GM13977 (cell line): ENCODE measurements at regions not wholly inside any gene's neighbourhood (a gene's known extent, or its start where the extent isn't known, plus 50 kb on each side); places are given as distances from the start of the nearest gene placed in this dataset.

Experiments
- DNase-seq: peaks from one replicate; pipeline ENCODE4 v3.0.0; 2012; ENCODE audit warnings: low spot score
- in situ Hi-C: fragments of 300-500 bp; cut with MboI; formaldehyde crosslinking; loops from one replicate; pipeline ENCODE4 v1.12.0; 2022; ENCODE audit warnings: low sequenced_read_pairs, low pct_unique_long_range_greater_than_20kb, mixed read lengths, inconsistent platforms; ENCODE audit not compliant: unreplicated experiment
- TF ChIP-seq, protein P1 (sequence below): IDR thresholded peaks from 2 replicates; pipeline ENCODE4 v1.5.1; 2012; ENCODE audit warnings: mild to moderate bottlenecking, control low read depth; ENCODE audit not compliant: insufficient read depth; ENCODE audit errors: extremely low read depth, missing control alignments

DNA sequence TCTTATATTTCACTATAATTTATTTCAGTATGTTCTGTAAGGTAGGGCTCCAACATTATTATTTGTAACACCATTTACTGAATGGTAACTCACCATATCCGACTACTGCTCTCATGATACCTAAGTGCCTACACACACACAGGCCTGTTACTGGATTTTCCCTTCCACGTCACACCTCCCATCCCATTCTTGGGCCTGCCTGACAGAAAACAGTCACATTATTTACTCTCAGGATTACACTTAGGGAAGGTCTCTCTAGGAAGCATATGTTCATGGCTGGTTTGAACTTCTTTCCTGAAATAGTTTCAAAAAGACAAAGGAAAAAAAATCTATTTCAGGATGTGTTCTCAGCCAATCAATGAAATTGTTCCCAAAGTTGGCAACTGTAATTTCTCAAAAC lies 102.3 kb upstream of the DOCK9 start:
- no peak for DNase-seq
- TF ChIP-seq, protein P1, sequence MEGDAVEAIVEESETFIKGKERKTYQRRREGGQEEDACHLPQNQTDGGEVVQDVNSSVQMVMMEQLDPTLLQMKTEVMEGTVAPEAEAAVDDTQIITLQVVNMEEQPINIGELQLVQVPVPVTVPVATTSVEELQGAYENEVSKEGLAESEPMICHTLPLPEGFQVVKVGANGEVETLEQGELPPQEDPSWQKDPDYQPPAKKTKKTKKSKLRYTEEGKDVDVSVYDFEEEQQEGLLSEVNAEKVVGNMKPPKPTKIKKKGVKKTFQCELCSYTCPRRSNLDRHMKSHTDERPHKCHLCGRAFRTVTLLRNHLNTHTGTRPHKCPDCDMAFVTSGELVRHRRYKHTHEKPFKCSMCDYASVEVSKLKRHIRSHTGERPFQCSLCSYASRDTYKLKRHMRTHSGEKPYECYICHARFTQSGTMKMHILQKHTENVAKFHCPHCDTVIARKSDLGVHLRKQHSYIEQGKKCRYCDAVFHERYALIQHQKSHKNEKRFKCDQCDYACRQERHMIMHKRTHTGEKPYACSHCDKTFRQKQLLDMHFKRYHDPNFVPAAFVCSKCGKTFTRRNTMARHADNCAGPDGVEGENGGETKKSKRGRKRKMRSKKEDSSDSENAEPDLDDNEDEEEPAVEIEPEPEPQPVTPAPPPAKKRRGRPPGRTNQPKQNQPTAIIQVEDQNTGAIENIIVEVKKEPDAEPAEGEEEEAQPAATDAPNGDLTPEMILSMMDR: no peak

DNA sequence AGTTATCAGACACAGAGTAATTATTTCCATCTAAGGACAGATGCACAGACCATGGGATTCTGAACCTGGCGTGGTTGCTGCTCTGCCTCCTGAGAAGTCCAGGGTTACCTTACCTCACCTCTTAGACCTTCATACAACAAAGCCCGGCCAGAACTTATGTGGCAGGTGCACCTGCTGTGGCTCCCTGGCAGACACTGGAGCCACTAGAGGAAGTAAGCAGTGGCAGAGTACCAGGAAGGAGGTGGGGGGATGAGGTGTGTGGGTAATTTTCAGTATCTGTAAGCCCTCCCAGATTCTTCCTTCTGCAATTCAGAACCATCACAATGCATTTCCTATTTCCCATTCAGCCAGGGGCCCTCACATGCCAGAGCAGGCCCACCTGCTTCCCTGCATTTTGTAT lies 106.1 kb upstream of the DOCK9 start:
- DNase-seq: no peak
- in situ Hi-C loops: no loop called here

More for the DNA sequence above, 102.3 kb upstream of the DOCK9 start:
- in situ Hi-C loops: no loop called here

DNA sequence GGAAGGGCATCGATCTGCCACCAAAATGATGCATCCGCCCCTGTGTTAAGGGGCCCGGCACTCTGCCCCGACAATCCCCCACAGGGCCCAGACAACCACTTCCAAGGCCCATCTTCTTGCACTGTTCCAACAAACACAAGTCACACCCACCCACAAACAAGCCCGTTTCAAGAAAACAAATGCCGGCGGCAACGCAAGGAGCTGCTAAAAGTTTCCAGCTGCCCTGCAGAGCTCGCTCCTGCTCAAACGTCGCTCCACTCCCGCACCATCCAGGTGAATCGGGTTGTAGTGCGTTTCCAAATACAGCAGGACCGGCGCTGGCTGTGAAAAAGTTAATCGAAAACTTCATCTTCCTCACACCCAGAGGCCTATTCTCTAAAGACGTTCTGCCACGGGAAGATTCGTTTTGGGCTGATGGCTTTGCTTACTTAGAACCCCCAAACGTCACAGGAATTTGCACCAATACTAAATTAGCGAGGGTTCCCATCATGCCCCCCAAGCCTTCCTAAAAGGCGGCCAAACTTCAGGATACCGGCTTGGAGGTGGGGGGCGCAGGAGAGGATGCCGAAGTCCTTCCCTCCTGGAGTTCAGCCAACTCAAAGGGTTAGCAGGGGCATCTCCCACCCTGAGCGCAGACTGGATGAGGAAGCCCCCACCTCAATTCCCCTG lies 107.4 kb upstream of the DOCK9 start:
- DNase-seq: no peak
- TF ChIP-seq, protein P1: no peak
- in situ Hi-C loops: no loop called here

More for the DNA sequence above, 106.1 kb upstream of the DOCK9 start:
- TF ChIP-seq, protein P1: no peak

DNA sequence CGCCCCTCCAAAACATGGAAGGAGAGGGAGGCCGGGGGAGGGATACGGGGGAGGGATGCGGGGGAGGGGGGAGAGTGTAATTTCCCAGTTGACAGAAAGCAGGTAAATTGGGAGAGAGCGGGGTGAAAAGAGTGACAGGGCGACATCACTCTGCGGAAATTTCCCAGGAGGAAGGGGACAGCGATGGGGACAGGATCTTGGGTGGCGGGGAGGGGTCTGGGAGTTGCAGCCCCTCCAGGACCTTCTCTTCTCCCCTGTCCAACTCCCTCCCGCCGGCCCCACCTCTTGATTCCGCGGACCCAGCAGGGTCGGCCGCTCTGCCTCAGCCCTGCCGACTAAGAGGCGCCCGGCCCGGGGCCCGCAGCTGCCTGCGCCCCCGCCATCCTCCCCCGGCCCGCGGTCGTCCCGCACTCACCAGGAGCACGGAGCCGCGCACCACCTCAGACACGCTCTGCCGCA lies 108.0 kb upstream of the DOCK9 start:
- TF ChIP-seq, protein P1: no peak
- DNase-seq: no peak
- in situ Hi-C loops: no loop called here

DNA sequence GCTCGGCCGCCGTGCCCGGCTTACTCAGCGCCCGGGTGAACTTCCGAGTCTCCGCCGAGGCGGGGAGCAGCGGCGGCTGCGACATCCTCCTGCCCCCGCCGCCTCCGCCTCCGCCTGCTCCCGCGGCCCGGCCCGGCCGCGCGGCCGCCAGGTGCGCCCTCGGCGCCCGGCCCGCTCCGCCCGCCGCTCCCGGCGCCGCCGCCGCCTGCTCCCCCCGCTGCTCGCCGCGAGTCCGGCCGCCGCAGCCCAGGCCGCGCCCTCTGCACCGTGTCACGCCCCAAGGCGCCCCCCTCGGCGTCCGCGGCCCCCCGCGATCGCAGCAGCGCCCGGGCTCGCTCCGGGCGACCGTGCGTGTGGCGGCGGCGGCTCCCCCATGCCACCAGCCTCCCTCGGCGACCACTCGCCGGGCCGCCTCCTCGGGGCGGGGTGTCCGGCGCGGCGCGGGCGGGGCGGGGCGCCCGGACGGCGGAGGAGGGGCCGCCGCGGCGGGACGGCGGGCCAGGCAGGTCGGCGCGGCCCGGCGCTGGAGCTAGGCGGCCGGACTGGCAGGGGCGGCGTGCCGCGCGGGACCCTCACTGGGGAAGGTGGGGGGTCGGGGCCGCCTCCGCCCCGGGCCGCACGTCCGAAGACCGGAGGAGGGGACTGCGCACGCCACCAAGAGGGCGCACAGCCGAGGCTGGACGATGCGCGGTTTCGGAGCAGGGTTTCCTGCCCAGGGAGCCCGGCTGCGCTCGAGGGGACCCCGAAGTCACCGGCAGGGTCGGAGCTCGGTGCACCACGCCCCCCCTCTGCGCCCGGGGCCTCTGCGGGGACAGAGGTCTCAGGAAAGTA lies 108.6 kb upstream of the DOCK9 start:
- TF ChIP-seq, protein P1: no peak
- in situ Hi-C loops: no loop called here
- peak; percentile 85 for DNase-seq

DNA sequence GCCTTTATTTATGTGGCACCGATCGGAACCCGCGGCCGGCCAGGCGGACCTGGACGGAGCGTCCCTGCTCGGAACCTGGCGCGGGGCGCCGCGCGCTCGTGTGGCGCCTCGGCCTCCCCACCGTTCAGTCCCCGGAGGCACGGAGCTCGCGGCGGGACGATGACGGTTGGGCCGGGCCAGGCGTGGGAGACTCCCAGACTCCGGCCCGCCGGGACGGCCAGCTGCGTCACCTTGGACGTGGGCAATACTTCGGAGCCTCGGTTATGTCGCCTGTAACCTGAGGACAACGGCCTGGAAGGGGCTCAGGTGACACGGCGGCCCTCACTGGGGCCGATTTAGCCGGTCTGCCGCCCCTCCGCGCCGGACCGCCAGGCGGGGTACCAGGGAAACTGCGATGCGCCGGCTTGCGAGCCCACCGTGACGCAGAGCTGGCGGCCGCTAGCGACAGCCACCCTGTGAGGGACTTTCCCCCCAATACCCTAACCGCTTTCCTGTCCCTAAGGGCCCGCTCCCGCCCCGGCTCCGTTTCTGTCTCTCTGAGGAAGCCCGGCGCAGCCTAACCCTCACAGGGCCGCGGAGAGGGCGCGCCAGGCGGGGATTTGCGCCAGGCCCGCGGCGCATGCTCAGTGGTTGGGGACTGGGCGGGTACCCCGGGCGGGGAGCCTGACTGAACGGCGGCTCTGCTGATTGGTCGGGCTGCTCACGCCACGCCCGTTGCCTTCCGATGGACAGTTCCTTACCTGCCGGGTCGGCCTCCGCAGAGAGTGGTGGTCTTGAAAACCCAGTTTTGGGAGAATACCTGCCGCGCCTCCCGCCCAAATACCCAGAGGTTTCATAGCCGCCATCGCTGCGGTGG lies 109.5 kb upstream of the DOCK9 start:
- TF ChIP-seq, protein P1: no peak
- in situ Hi-C loops: no loop called here
- DNase-seq: peak; percentile 99
